Heart left ventricle (tissue), 13 donors: ENCODE measurements at regions not wholly inside any gene's neighbourhood (a gene's known extent, or its start where the extent isn't known, plus 50 kb on each side); places are given as distances from the start of the nearest gene placed in this dataset.

ENCODE experiments used
- POLR2A ChIP-seq, 2 donors: fragments of 450-650 bp; IDR thresholded peaks; one replicate each; pipeline ENCODE4 v1.6.1; 2017; ENCODE audit warnings: antibody characterized with exemption in 2 of 2, mild to moderate bottlenecking in 2 of 2, moderate library complexity in 2 of 2
- TF ChIP-seq, protein P1 (sequence below), 12 donors: fragments of 200-600 bp; sonication (generic) in 4 of 12; IDR thresholded peaks; one replicate each; pipeline versions ENCODE4 v1.5.0 to v1.8.0; 2018 to 2022; ENCODE audit warnings: antibody characterized with exemption in 12 of 12, mild to moderate bottlenecking in 5 of 12
- donor health status: ischemic (EF 13 %, LVEDD 7.1; RV severe dilation, severe dysfunction).
- donor health status: DM: no; HTN: yes; CAD: no.
- donor health status: DM: no; HTN: no; CAD: no.
- donor health status: ischemic (EF 25% LVEDD 6.9; RV normal size, moderate dysfunction).
- donor health status: ischemic (EF 25% LVEDD 5.7; RV mildly dilated, moderate dysfunction).
- donor health status: ischemic (EF 35%, LVEDD 5.7; RV mildly dilated, moderate dysfunction).
- donor health status: nonischemic (EF 11% LVEDD 7.7; RV severe dilation, severe dysfunction).
- donor health status: DM: yes; HTN: yes; CAD: no.
- donor health status: PGD.
- donor health status: ischemic (EF 29% LVEDD 5.4; RV normal size, mild dysfunction).
- donor health status: nonischemic (EF 23%, LVEDD 6.1; RV moderate dilation, normal function).

DNA sequence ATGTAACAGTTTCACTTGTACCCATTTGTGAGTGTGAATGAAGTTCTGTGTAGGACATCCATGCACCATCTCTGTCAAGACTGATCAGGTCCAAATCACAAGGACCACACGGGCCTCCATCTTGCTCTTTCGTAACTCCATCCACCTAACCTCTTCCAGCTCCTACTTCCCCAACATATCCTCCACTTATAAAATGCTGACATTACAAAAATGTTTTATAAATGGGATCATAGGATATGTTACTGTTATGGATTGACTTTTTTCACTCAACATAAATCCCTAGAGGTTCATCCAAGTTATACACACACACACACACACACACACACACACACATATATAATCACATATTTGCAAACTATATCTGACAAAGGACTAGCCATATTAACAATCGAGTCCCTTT, 476.8 kb downstream of the ZNF516 start:
- TF ChIP-seq, protein P1, sequence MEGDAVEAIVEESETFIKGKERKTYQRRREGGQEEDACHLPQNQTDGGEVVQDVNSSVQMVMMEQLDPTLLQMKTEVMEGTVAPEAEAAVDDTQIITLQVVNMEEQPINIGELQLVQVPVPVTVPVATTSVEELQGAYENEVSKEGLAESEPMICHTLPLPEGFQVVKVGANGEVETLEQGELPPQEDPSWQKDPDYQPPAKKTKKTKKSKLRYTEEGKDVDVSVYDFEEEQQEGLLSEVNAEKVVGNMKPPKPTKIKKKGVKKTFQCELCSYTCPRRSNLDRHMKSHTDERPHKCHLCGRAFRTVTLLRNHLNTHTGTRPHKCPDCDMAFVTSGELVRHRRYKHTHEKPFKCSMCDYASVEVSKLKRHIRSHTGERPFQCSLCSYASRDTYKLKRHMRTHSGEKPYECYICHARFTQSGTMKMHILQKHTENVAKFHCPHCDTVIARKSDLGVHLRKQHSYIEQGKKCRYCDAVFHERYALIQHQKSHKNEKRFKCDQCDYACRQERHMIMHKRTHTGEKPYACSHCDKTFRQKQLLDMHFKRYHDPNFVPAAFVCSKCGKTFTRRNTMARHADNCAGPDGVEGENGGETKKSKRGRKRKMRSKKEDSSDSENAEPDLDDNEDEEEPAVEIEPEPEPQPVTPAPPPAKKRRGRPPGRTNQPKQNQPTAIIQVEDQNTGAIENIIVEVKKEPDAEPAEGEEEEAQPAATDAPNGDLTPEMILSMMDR (IDR thresholded peaks at IDR 0.05), result no peak
- TF ChIP-seq POLR2A (IDR thresholded peaks at IDR 0.05), result no peak
